ENCODE measurements at regions not wholly inside any gene's neighbourhood (a gene's known extent, or its start where the extent isn't known, plus 50 kb on each side); places are given as distances from the start of the nearest gene placed in this dataset.

DNA sequence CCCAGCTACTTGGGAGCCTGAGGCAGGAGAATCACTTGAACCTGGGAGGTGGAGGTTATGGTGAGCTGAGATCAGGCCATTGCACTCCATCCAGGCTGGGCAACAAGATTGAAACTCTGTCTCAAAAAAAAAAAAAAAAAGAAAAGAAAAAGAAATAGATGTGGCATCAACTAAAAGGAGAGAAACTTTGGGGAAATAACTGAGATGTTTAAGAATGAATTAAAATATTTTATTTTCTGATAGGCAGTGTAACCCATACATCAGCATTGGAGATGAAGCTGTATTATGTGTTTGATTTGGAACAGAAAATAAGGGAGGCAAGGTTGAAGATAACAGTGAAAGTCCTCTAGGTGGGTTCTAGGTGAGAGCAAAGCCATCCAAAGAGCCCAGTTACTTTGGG lies 110.7 kb upstream of the HNRNPA3 start:
- H3K27ac ChIP-seq: no peak overlapping the region
- H3K4me1 ChIP-seq: no peaks in the 10 kb centered on the region
- H3K4me3 ChIP-seq: no peak overlapping the region
- no peaks in the 10 kb centered on the region for H3K36me3 ChIP-seq
- no peaks in the 10 kb centered on the region for H3K27me3 ChIP-seq
- DNase-seq (ENCODE audit: low spot score in 2 of 2): no peak
- H3K9me3 ChIP-seq: peaks cover 0 to 5% (median 0%) of the 10 kb centered on the region in 4 donors
- no peak for TF ChIP-seq POLR2A (IDR thresholded peaks at IDR 0.05)
- TF ChIP-seq EP300 (IDR thresholded peaks at IDR 0.05): no peak
- TF ChIP-seq, protein P1, sequence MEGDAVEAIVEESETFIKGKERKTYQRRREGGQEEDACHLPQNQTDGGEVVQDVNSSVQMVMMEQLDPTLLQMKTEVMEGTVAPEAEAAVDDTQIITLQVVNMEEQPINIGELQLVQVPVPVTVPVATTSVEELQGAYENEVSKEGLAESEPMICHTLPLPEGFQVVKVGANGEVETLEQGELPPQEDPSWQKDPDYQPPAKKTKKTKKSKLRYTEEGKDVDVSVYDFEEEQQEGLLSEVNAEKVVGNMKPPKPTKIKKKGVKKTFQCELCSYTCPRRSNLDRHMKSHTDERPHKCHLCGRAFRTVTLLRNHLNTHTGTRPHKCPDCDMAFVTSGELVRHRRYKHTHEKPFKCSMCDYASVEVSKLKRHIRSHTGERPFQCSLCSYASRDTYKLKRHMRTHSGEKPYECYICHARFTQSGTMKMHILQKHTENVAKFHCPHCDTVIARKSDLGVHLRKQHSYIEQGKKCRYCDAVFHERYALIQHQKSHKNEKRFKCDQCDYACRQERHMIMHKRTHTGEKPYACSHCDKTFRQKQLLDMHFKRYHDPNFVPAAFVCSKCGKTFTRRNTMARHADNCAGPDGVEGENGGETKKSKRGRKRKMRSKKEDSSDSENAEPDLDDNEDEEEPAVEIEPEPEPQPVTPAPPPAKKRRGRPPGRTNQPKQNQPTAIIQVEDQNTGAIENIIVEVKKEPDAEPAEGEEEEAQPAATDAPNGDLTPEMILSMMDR (IDR thresholded peaks at IDR 0.05): no peak

DNA sequence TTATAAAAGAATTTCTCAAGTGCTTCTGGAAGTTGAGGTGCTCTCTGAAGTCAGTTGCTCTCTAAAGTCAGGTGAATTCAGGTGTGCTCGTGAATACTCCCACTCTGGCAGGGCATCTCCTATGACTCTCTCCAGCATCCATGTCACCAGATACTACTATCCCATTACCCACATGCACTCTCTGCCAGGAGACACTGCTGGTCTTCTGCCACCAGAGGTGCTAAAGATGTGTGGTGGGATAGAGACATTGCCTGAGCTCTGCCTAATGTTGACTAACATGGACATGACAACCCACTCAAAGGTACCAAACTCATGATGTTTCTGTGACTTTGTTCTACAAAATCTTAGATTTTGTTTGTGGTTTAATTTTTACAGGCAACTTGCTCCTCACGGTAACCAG lies 106.4 kb upstream of the HNRNPA3 start:
- Histone ChIP-seq H3K4me3 (no peak overlapping the region), H3K36me3 (no peaks in the 10 kb centered on the region), H3K27me3 (no peaks in the 10 kb centered on the region), H3K9me3 (peaks cover 0 to 5% (median 0%) of the 10 kb centered on the region in 4 donors), H3K4me1 (no peaks in the 10 kb centered on the region), H3K27ac (no peak overlapping the region)
- 86 to 91% methylated on average over 2 of the region's 2 CpGs for WGBS, 2 donors
- no peak for DNase-seq (ENCODE audit: low spot score in 2 of 2)
- TF ChIP-seq, protein P1 (IDR thresholded peaks at IDR 0.05): no peak
- no peak for TF ChIP-seq POLR2A (IDR thresholded peaks at IDR 0.05)
- TF ChIP-seq EP300 (IDR thresholded peaks at IDR 0.05): no peak

DNA sequence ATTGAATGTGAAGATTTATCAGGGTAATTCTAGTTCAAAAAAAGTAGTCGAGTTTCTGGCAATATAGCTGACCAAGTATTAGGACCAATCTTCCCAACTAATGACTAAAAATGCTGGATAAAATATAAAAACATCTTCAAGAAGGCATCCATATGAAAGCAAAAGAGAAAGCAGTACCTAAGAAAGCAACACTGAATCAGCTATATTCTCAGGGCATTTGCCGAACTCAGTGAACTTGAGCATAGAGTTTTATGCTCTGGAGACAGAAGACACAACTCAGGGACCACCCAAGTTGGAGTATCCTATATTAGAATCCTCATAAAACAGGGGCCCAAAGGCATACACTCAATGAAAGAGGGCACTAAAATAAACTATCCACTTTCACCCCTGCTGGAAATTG lies 103.7 kb upstream of the HNRNPA3 start:
- no peaks in the 10 kb centered on the region for H3K9me3 ChIP-seq
- H3K36me3 ChIP-seq: no peaks in the 10 kb centered on the region
- no peaks in the 10 kb centered on the region for H3K4me1 ChIP-seq
- no peaks in the 10 kb centered on the region for H3K27me3 ChIP-seq
- no peak overlapping the region for H3K4me3 ChIP-seq
- no peak overlapping the region for H3K27ac ChIP-seq
- no peak for TF ChIP-seq EP300 (IDR thresholded peaks at IDR 0.05)
- TF ChIP-seq, protein P1 (IDR thresholded peaks at IDR 0.05): no peak
- TF ChIP-seq POLR2A (IDR thresholded peaks at IDR 0.05): no peak
- no peak for DNase-seq (ENCODE audit: low spot score in 2 of 2)
- 54% methylated on average over 2 of the region's 2 CpGs for WGBS, 2 donors

DNA sequence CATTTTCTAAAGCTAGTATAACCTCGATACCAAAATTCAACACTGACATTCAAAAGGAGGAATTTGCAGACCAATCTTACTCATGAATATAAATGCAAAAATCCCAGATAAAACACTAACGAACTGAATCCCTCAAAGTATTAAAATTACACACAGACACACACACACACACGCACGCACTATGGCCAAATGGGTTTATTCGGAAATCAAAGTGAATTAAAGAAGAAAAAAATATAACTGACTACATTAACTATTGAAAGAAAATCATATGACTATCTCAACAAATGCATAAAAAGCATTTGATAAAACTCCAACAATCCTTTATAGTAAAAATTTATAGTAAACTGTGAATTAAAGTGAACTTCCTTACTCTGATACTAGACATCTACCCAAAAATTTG lies 97.9 kb upstream of the HNRNPA3 start:
- WGBS, 2 donors: 94% methylated on average over 5 of the region's 5 CpGs
- Histone ChIP-seq H3K27me3 (no peaks in the 10 kb centered on the region), H3K9me3 (no peaks in the 10 kb centered on the region), H3K36me3 (no peaks in the 10 kb centered on the region), H3K4me1 (no peaks in the 10 kb centered on the region), H3K4me3 (no peak overlapping the region), H3K27ac (no peak overlapping the region)
- DNase-seq (ENCODE audit: low spot score in 2 of 2): no peak
- TF ChIP-seq, protein P1 (IDR thresholded peaks at IDR 0.05): no peak
- TF ChIP-seq POLR2A (IDR thresholded peaks at IDR 0.05): no peak

DNA sequence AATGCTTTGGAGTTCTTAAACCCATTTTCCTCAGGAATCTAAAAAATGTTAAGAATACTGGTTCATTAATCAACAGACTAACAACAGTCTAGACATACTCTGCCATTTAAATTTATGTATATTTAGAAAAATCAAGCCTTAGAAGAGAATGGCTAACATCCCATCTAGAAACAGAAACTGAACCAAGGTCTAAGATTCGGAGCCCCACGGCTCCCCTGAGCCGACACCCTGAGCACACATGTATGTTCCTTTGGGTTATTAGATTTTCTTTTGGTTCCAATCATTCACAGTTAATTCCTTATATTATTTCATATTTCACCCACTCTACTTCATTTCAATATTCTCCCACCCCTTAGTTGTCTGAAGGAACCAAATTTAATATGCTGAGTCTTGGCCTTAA lies 94.8 kb upstream of the HNRNPA3 start:
- no peak for DNase-seq (ENCODE audit: low spot score in 2 of 2)
- Histone ChIP-seq H3K9me3 (no peaks in the 10 kb centered on the region), H3K36me3 (no peaks in the 10 kb centered on the region), H3K4me3 (no peak overlapping the region), H3K4me1 (no peaks in the 10 kb centered on the region), H3K27me3 (no peaks in the 10 kb centered on the region), H3K27ac (no peak overlapping the region)
- TF ChIP-seq POLR2A (IDR thresholded peaks at IDR 0.05) (no peak), EP300 (IDR thresholded peaks at IDR 0.05) (no peak)
- TF ChIP-seq, protein P1 (IDR thresholded peaks at IDR 0.05): no peak
- 89 to 91% methylated on average over 3 of the region's 3 CpGs for WGBS, 2 donors
